ENCODE measurements at regions not wholly inside any gene's neighbourhood (a gene's known extent, or its start where the extent isn't known, plus 50 kb on each side); places are given as distances from the start of the nearest gene placed in this dataset.

DNA sequence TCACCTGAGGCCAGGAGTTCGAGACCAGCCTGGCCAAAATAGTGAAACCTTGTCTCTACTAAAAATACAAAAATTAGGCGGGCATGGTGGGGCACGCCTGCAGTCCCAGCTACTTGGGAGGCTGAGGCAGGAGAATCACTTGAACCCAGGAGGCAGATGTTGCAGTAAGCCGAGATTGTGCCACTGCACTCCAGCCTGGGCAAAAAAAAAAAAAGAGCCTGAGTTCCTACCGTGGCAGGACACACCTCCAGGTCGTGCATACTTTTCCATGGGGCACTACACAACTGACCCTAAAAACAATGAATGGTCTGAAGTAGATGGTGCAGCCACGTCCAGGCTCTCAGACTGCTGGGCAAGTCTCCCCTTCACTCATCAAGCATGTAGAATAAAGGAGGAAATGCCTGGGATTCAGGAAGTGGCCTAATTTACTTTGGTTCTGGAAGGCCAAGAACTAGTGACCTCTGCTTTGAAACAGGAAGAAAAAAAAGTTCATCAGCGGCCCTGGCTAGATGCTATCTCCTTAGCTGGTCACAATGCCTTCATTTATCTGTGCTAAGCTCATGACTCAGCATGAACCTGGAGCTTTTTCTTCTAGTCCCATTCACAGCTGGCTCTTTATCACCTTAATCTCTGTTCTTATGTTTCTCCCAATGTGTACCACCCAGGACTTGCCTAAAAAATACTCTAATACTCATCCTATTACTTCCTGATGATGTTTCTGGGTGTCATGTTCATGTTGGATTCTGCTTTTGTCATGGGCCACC is 55.8 kb upstream of the OR6J1 start:
- peak; percentile 74 for DNase-seq (ENCODE audit: low read depth, low spot score)

DNA sequence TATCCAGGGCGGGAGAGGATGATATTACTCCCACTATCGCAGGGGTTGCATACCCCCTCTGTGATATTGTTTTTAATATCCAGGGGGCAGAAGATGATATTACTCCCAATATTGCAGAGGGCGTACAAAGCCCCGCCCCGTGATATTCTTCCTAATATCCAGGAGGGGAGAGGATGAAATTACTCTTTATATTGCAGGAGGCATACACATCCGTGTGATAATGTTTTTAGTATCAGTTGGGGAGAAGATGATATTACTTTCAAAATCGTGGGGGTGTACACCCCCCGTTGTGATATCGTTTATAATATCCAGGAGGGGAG is 52.9 kb upstream of the OXA1L start:
- DNase-seq (ENCODE audit: low read depth, low spot score) = no peak

DNA sequence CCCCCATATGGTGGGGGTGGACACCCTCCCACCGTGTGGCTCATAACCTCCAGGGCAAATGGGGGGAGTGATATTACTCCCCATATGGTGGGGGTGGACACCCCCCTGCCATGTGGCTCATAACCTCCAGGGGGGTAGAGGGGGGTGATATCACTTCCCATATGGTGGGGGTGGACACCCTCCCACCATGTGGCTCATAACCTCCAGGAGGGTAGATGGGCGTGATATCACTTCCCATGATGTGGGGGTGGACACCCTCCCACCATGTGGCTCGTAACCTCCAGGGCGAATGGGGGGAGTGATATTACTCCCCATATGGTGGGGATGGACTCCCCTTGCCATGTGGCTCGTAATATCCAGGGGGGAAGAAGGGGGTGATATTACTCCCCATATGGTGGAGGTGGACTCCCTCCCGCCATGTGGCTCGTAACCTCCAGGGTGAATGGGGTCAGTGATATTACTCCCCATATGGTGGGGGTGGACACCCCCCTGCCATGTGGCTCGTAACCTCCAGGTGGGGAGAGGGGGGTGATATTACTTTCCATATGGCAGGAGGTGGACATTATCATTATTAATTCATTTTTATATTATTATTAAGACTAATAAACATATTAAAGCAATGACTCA is 51.2 kb upstream of the OXA1L start:
- DNase-seq (ENCODE audit: low read depth, low spot score) = no peak

DNA sequence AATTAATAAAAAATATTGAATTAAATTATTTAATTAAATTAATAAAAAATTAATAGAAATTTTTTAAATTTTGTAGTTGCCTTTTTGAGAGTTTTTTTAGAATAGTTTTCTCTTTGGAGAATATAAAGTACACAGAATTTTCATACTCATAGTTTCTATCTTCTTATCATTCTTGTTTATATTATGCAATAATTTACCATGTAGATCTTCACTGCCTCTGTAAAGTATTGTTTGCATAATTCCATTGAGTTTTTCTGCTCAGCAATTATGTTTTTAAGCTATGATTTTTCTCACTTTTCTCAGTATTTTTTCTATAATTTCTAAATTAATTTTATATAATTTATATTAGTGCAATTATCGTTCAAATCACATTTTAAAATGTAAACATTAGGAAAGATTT is 50.6 kb upstream of the OXA1L start:
- DNase-seq (ENCODE audit: low read depth, low spot score) = no peak
